BJ (cell line): ENCODE measurements at regions not wholly inside any gene's neighbourhood (a gene's known extent, or its start where the extent isn't known, plus 50 kb on each side); places are given as distances from the start of the nearest gene placed in this dataset.
"Not testable (repeated sequence)": the region's sequence is repeated elsewhere in the genome, so short reads cannot be mapped to it uniquely, and the experiment has no call there.

Experiments
- CTCF ChIA-PET: fragments of 350-600 bp; formaldehyde crosslinking; extraction: SDS; loops from one replicate; lab custom pipeline; 2021; ENCODE audit warnings: antibody characterized with exemption, inconsistent platforms; lab: Yijun Ruan, JAX
- POLR2A ChIA-PET: fragments of 300-600 bp; sonication (Branson Sonifier 250); formaldehyde crosslinking; extraction: SDS; loops from one replicate; lab custom pipeline; 2021; ENCODE audit warnings: antibody characterized with exemption; lab: Charles Lee
- DNase-seq: peaks from one replicate; pipeline ENCODE4 v3.0.0-alpha.2; 2011; ENCODE audit warnings: low read depth
- H3K27me3 ChIP-seq: 2 replicates; pipeline ENCODE4 v1.6.0; 2011; ENCODE audit warnings: low read length; ENCODE audit not compliant: control insufficient read depth, insufficient read depth
- H3K36me3 ChIP-seq: 2 replicates; pipeline ENCODE4 v1.5.1; 2011; ENCODE audit warnings: low read length; ENCODE audit not compliant: control insufficient read depth, insufficient read depth
- H3K4me3 ChIP-seq: 2 replicates; pipeline ENCODE4 v1.5.1; 2011; ENCODE audit warnings: low read depth, mild to moderate bottlenecking, control low read depth, low read length
- TF ChIP-seq, protein P1 (sequence below): IDR thresholded peaks from 2 replicates; pipeline ENCODE4 v1.5.1; 2011; ENCODE audit warnings: low read depth, mild to moderate bottlenecking, control low read depth, inconsistent platforms, low read length, moderate library complexity; ENCODE audit not compliant: insufficient read depth

DNA sequence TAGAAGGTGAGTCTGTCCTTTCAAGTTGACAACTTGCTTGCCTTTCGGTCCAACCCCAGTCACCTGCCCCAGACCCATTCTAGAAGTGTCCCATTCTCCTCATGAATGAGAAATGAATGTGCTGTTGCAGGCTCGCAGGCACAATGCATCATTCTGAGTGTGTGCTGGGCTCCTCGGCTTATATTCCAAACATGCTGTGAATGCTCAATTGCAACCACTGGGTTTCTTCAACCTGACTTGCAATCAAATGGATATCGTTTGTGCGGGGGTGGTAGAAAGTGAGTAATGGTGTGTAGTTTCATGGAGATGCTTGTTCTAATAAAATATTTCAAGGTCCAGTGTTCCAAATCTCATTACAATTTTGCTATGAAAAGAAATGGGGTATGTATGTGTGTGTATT is 256.6 kb upstream of the IL12B start:
- Histone ChIP-seq H3K36me3 (no peaks in the 10 kb centered on the region), H3K27me3 (no peaks in the 10 kb centered on the region), H3K4me3 (no peak overlapping the region)
- no peak for DNase-seq
- CTCF ChIA-PET: no interaction called here
- POLR2A ChIA-PET: no interaction called here
- TF ChIP-seq, protein P1, sequence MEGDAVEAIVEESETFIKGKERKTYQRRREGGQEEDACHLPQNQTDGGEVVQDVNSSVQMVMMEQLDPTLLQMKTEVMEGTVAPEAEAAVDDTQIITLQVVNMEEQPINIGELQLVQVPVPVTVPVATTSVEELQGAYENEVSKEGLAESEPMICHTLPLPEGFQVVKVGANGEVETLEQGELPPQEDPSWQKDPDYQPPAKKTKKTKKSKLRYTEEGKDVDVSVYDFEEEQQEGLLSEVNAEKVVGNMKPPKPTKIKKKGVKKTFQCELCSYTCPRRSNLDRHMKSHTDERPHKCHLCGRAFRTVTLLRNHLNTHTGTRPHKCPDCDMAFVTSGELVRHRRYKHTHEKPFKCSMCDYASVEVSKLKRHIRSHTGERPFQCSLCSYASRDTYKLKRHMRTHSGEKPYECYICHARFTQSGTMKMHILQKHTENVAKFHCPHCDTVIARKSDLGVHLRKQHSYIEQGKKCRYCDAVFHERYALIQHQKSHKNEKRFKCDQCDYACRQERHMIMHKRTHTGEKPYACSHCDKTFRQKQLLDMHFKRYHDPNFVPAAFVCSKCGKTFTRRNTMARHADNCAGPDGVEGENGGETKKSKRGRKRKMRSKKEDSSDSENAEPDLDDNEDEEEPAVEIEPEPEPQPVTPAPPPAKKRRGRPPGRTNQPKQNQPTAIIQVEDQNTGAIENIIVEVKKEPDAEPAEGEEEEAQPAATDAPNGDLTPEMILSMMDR: no peak

- no peaks in the 10 kb centered on the region for H3K36me3 ChIP-seq
- POLR2A ChIA-PET: no interaction called here
- CTCF ChIA-PET: no interaction called here
- TF ChIP-seq, protein P1: no peak
- no peak for DNase-seq
- no peak overlapping the region for H3K4me3 ChIP-seq
- H3K27me3 ChIP-seq: no peaks in the 10 kb centered on the region
Measured at GRCh38 chr5:159588941-159589340, 258.7 kb upstream of the IL12B start.

DNA sequence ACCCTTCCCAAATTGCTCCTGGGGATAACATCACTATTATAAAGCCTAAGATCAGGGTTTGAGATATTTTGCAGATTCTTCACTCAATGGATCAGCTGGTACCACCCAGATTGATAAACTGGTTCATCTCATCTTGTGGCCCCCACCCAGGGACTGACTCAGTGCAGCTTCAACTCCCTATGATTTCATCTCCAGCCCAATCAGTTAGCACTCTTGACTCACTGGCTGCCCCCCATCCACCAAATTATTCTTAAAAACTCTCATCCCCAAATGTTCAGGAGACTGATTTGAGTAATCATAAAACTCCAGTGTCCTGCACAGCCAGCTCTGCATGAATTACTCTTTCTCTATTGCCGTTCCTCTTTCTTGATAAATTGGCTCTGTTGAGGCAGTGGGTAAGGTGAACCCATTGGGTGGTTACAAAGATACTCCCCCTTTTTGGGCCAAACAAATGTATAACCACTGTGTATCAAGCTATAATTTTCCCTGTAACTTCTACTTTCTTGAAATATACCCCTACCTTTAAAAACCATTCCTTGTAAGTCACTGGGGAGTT is 263.3 kb upstream of the IL12B start:
- TF ChIP-seq, protein P1: no peak
- H3K27me3 ChIP-seq: no peaks in the 10 kb centered on the region
- CTCF ChIA-PET: interaction anchor here (0.9 to 1.5 kb wide), 2 partner anchors 9 to 12 kb away, joined by 3 read pairs; no protein-coding TSS in a partner anchor
- no peak overlapping the region for H3K4me3 ChIP-seq
- no peaks in the 10 kb centered on the region for H3K36me3 ChIP-seq
- no peak for DNase-seq
- POLR2A ChIA-PET: no interaction called here

- H3K27me3 ChIP-seq, H3K36me3 ChIP-seq, POLR2A ChIA-PET, H3K4me3 ChIP-seq, DNase-seq: not testable (repeated sequence)
- CTCF ChIA-PET: interaction anchor here (1.7 kb wide), 1 partner anchor 10 kb away, joined by 4 read pairs; no protein-coding TSS in a partner anchor
Measured at GRCh38 chr5:159595561-159595960, 265.3 kb upstream of the IL12B start.

DNA sequence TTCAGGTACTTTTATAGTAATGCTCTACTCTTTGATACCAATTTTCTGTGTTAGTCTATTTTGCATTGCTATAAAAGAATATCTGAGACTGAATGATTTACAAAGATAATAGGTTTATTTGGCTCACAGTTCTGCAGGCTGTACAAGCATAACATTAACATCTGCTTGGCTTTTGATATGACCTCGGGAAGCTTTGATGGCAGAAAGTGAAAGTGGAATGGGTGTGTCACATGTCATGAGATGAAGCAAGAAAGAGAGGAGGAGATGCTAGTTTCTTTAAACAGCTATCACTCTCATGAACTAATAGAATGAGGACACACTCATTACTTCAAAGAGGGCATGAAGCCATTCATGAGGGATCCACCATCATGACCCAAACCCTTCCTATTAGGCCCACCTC is 270.9 kb upstream of the IL12B start:
- DNase-seq: no peak
- Histone ChIP-seq H3K36me3 (no peaks in the 10 kb centered on the region), H3K27me3 (no peaks in the 10 kb centered on the region), H3K4me3 (no peak overlapping the region)
- TF ChIP-seq, protein P1: no peak
- ChIA-PET CTCF (interaction anchor here (1.4 kb wide), 1 partner anchor 21 kb away, joined by 3 read pairs; no protein-coding TSS in a partner anchor), POLR2A (no interaction called here)

- Histone ChIP-seq H3K27me3 (no peaks in the 10 kb centered on the region), H3K36me3 (no peaks in the 10 kb centered on the region), H3K4me3 (no peak overlapping the region)
- TF ChIP-seq, protein P1: no peak
- CTCF ChIA-PET: interaction anchor here (1.1 kb wide), 1 partner anchor 9 kb away, joined by 3 read pairs; no protein-coding TSS in a partner anchor
- POLR2A ChIA-PET: no interaction called here
- DNase-seq: no peak
Measured at GRCh38 chr5:159602434-159602833, 272.1 kb upstream of the IL12B start.
